Glutamatergic neuron (in vitro differentiated cells): ENCODE measurements at regions not wholly inside any gene's neighbourhood (a gene's known extent, or its start where the extent isn't known, plus 50 kb on each side); places are given as distances from the start of the nearest gene placed in this dataset.

ENCODE experiments used
- DNase-seq: peaks from one replicate; pipeline ENCODE4 v3.0.0; 2022
- H3K27ac Mint-ChIP-seq: one replicate; pipeline ENCODE4 v1.8.0; 2020; ENCODE audit warnings: mild to moderate bottlenecking, mixed read lengths, inconsistent platforms; ENCODE audit not compliant: unreplicated experiment
- H3K27me3 Mint-ChIP-seq: one replicate; pipeline ENCODE4 v1.8.0; 2020; ENCODE audit warnings: mild to moderate bottlenecking, moderate library complexity, mixed read lengths, inconsistent platforms; ENCODE audit not compliant: unreplicated experiment
- H3K36me3 Mint-ChIP-seq: one replicate; pipeline ENCODE4 v1.8.0; 2020; ENCODE audit warnings: mild to moderate bottlenecking, mixed read lengths, inconsistent platforms; ENCODE audit not compliant: unreplicated experiment
- H3K4me1 Mint-ChIP-seq: one replicate; pipeline ENCODE4 v1.8.0; 2020; ENCODE audit warnings: mild to moderate bottlenecking, low read depth, mixed read lengths, inconsistent platforms; ENCODE audit not compliant: unreplicated experiment
- H3K4me3 Mint-ChIP-seq: one replicate; pipeline ENCODE4 v1.8.0; 2020; ENCODE audit warnings: mild to moderate bottlenecking, mixed read lengths, inconsistent platforms; ENCODE audit not compliant: unreplicated experiment
- H3K9me3 Mint-ChIP-seq: one replicate; pipeline ENCODE4 v1.8.0; 2020; ENCODE audit warnings: mild to moderate bottlenecking, moderate library complexity, mixed read lengths, inconsistent platforms; ENCODE audit not compliant: unreplicated experiment
- CTCF ChIP-seq: fragments of 200-600 bp; sonication (generic); IDR thresholded peaks from one replicate; pipeline ENCODE4 v1.5.0; 2021; ENCODE audit not compliant: partially characterized antibody, unreplicated experiment

GRCh38 chrX:40377684-40378083 lies 203.1 kb upstream of the ATP6AP2 start:
- Mint-ChIP-seq H3K4me3 (no peak overlapping the region), H3K27ac (no peak overlapping the region), H3K27me3 (no peaks in the 10 kb centered on the region), H3K9me3 (peaks cover 3% of the 10 kb centered on the region), H3K36me3 (no peaks in the 10 kb centered on the region), H3K4me1 (peaks cover 4% of the 10 kb centered on the region)
- DNase-seq = no peak
- TF ChIP-seq CTCF = no peak

- H3K4me1 Mint-ChIP-seq = no peaks in the 10 kb centered on the region
- H3K36me3 Mint-ChIP-seq = no peaks in the 10 kb centered on the region
- TF ChIP-seq CTCF = no peak
- H3K4me3 Mint-ChIP-seq = no peak overlapping the region
- H3K27me3 Mint-ChIP-seq = no peaks in the 10 kb centered on the region
- no peaks in the 10 kb centered on the region for H3K9me3 Mint-ChIP-seq
- no peak for DNase-seq
- H3K27ac Mint-ChIP-seq = no peak overlapping the region
Measured at GRCh38 chrX:40374486-40374885, 206.3 kb upstream of the ATP6AP2 start.

- no peak for TF ChIP-seq CTCF
- no peaks in the 10 kb centered on the region for H3K27me3 Mint-ChIP-seq
- H3K4me1 Mint-ChIP-seq = no peaks in the 10 kb centered on the region
- no peaks in the 10 kb centered on the region for H3K9me3 Mint-ChIP-seq
- DNase-seq = no peak
- no peaks in the 10 kb centered on the region for H3K36me3 Mint-ChIP-seq
- H3K27ac Mint-ChIP-seq = no peak overlapping the region
- no peak overlapping the region for H3K4me3 Mint-ChIP-seq
Measured at GRCh38 chrX:40373641-40374040, 207.1 kb upstream of the ATP6AP2 start.

GRCh38 chrX:40373025-40373424 lies 207.7 kb upstream of the ATP6AP2 start:
- Mint-ChIP-seq H3K4me1 (no peaks in the 10 kb centered on the region), H3K4me3 (no peak overlapping the region), H3K27me3 (no peaks in the 10 kb centered on the region), H3K27ac (no peak overlapping the region), H3K9me3 (no peaks in the 10 kb centered on the region), H3K36me3 (no peaks in the 10 kb centered on the region)
- TF ChIP-seq CTCF = no peak
- no peak for DNase-seq

GRCh38 chrX:40371376-40371775 lies 209.4 kb upstream of the ATP6AP2 start:
- Mint-ChIP-seq H3K4me1 (no peaks in the 10 kb centered on the region), H3K27ac (no peak overlapping the region), H3K36me3 (no peaks in the 10 kb centered on the region), H3K4me3 (no peak overlapping the region), H3K27me3 (no peaks in the 10 kb centered on the region), H3K9me3 (no peaks in the 10 kb centered on the region)
- no peak for DNase-seq
- TF ChIP-seq CTCF = no peak
